Epithelial cell of esophagus (primary cell): ENCODE measurements at regions not wholly inside any gene's neighbourhood (a gene's known extent, or its start where the extent isn't known, plus 50 kb on each side); places are given as distances from the start of the nearest gene placed in this dataset.

Experiments used
- DNase-seq: peaks from one replicate; pipeline ENCODE4 v3.0.0; 2010; ENCODE audit warnings: low read depth
- H3K4me3 ChIP-seq: 2 replicates; pipeline ENCODE4 v1.5.1; 2011; ENCODE audit warnings: mild to moderate bottlenecking, low read length, control low read depth
- CTCF ChIP-seq: IDR thresholded peaks from 2 replicates; pipeline ENCODE4 v1.5.1; 2011; ENCODE audit warnings: low read depth, mild to moderate bottlenecking, low read length, control low read depth, inconsistent platforms; ENCODE audit not compliant: insufficient read depth; ENCODE audit errors: missing control alignments

GRCh38 chr2:199707593-199708185 lies 143.3 kb downstream of the FTCDNL1 start:
- no peak for TF ChIP-seq CTCF
- H3K4me3 ChIP-seq: no peak overlapping the region
- no peak for DNase-seq

- no peak for DNase-seq
- no peak for TF ChIP-seq CTCF
- H3K4me3 ChIP-seq: no peak overlapping the region
Measured at GRCh38 chr2:199705538-199705937, 145.5 kb downstream of the FTCDNL1 start.

- DNase-seq: peak; percentile 65
- peak; percentile 82 for TF ChIP-seq CTCF
- no peak overlapping the region for H3K4me3 ChIP-seq
Measured at GRCh38 chr2:199704358-199705238, 146.4 kb downstream of the FTCDNL1 start.

GRCh38 chr2:199703199-199703598 lies 147.8 kb downstream of the FTCDNL1 start:
- H3K4me3 ChIP-seq: no peak overlapping the region
- DNase-seq: no peak
- no peak for TF ChIP-seq CTCF

GRCh38 chr2:199697469-199697868 lies 153.5 kb downstream of the FTCDNL1 start:
- DNase-seq: no peak
- no peak overlapping the region for H3K4me3 ChIP-seq
- TF ChIP-seq CTCF: no peak

- no peak for TF ChIP-seq CTCF
- DNase-seq: no peak
Measured at GRCh38 chr2:199696048-199696447, 154.9 kb downstream of the FTCDNL1 start.

More at GRCh38 chr2:199696048-199696447, 154.9 kb downstream of the FTCDNL1 start:
- no peak overlapping the region for H3K4me3 ChIP-seq
